ENCODE measurements at regions not wholly inside any gene's neighbourhood (a gene's known extent, or its start where the extent isn't known, plus 50 kb on each side); places are given as distances from the start of the nearest gene placed in this dataset.

DNA sequence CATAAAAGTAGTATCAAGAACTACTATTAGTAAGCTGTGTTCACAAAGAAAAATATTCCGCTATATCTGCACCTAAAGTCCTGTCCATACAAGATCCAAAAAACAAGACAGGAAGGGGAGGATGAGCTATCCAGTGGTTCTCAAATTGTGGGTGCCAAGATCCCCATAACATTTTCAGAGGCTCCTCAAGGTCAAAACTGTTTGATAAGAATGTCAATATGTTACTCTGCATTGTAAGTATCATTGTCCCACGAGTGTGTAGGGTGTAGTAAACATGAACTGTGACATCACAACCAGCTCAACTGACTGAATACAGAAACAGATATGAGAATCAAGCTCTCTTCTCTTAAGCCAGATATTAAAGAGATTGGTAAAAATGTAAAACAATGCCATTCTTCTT, 81.9 kb upstream of the HIVEP1 start:
- no peaks in the 10 kb centered on the region for H3K9me3 ChIP-seq
- no peak for ATAC-seq
- TF ChIP-seq, protein P1, sequence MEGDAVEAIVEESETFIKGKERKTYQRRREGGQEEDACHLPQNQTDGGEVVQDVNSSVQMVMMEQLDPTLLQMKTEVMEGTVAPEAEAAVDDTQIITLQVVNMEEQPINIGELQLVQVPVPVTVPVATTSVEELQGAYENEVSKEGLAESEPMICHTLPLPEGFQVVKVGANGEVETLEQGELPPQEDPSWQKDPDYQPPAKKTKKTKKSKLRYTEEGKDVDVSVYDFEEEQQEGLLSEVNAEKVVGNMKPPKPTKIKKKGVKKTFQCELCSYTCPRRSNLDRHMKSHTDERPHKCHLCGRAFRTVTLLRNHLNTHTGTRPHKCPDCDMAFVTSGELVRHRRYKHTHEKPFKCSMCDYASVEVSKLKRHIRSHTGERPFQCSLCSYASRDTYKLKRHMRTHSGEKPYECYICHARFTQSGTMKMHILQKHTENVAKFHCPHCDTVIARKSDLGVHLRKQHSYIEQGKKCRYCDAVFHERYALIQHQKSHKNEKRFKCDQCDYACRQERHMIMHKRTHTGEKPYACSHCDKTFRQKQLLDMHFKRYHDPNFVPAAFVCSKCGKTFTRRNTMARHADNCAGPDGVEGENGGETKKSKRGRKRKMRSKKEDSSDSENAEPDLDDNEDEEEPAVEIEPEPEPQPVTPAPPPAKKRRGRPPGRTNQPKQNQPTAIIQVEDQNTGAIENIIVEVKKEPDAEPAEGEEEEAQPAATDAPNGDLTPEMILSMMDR (IDR thresholded peaks at IDR 0.05): no peak
- H3K4me3 ChIP-seq: no peak overlapping the region
- H3K36me3 ChIP-seq (ENCODE audit: low read depth): no peaks in the 10 kb centered on the region
- no peak for DNase-seq
- intact Hi-C loops (cut with DNase I, micrococcal nuclease): no loop called here
- no peaks in the 10 kb centered on the region for H3K4me1 ChIP-seq (ENCODE audit: low read depth)

DNA sequence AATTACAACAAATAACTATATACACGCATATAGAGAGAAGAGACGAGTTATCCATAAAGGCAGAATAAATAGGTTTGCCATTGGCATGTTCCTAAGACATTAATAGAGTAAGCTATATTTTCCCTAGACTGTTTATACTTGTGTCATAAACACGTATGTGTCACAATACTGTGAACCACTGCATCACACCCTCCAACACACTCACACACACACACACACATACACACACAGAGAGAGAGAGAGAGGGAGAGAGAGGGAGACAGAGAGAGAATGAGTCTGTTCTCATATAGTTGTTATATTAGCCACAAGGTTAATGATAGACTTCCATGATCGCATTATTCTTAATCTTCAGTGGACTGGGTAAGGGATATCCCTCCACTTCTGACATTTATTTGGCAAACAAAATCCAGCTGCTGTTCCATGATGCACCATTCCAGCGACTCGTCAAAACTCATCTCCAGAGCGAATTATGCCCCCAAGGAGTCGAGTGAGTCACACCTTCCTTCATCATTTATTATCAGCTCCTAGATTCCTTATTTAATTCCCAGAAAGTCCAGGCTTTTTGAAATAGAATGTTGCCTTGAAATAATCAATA, 82.8 kb upstream of the HIVEP1 start:
- no peak for ATAC-seq
- no peaks in the 10 kb centered on the region for H3K9me3 ChIP-seq
- no peaks in the 10 kb centered on the region for H3K4me1 ChIP-seq (ENCODE audit: low read depth)
- H3K4me3 ChIP-seq: no peak overlapping the region
- intact Hi-C loops (cut with DNase I, micrococcal nuclease): no loop called here
- no peak for DNase-seq
- no peaks in the 10 kb centered on the region for H3K36me3 ChIP-seq (ENCODE audit: low read depth)
- TF ChIP-seq, protein P1 (IDR thresholded peaks at IDR 0.05): no peak

DNA sequence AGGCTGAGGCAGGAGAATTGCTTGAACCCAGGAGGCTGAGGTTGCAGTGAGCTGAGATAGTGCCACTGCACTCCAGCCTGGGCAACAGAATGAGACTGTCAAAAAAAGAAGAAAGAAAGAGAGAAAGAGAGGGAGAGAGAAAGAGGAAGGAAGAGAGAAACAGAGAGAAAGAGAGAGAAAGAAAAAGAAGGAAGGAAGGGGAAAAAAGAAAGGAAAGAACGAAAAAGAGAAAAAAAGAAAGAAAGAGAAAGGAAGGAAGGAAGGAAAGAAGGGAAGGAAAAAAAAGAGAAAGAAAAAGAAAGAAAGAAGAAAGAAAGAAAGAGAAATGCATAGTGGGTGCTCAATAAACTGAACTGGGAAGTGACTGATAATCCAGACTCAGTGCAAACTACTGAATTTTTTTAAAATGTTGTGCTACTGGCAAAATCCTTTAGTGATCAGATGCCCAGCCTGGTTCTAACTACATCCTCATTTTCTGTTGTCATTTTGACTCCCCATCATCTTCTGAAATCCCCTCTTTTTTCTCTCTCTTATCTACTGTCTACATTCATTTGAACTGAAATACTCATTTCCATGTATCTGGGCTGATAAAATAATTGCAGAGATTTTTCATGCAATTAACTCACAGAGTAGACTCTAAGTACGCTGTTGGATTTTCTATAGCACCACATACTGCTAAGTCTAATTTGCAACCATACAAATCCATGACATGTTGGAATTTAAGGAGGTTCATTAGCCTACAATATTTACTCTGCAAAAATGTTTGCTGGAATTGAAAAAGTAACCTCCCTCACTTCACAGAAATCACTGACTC, 85.3 kb upstream of the HIVEP1 start:
- Histone ChIP-seq H3K4me1 (ENCODE audit: low read depth) (no peaks in the 10 kb centered on the region), H3K9me3 (no peaks in the 10 kb centered on the region), H3K36me3 (ENCODE audit: low read depth) (no peaks in the 10 kb centered on the region), H3K4me3 (no peak overlapping the region)
- TF ChIP-seq, protein P1 (IDR thresholded peaks at IDR 0.05): no peak
- DNase-seq: no peak
- intact Hi-C loops (cut with DNase I, micrococcal nuclease): no loop called here
- ATAC-seq: no peak

DNA sequence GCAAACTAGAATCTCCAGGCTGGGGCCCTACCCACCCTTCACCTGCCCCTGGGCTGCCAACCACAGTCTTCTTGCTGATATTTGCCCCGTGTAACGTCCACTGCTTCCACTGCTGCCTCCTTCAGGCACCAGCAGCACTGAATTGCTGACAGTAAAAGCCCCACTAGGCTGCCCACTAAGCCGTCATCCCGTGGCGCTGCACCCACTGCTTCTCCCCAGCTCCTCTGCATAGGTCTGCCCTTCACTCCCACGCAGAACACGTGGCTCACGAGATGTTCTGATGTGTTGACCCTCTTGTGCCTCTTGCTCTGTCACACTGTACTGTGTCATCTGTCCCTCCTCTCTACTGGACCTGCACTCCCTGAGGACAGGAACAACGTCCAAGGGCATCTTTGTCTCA, 86.3 kb upstream of the HIVEP1 start:
- no peak overlapping the region for H3K4me3 ChIP-seq
- TF ChIP-seq, protein P1 (IDR thresholded peaks at IDR 0.05): no peak
- H3K36me3 ChIP-seq (ENCODE audit: low read depth): no peaks in the 10 kb centered on the region
- ATAC-seq (no peak), DNase-seq (no peak)
- intact Hi-C loops (cut with DNase I, micrococcal nuclease): no loop called here
- no peaks in the 10 kb centered on the region for H3K4me1 ChIP-seq (ENCODE audit: low read depth)
- H3K9me3 ChIP-seq: no peaks in the 10 kb centered on the region

DNA sequence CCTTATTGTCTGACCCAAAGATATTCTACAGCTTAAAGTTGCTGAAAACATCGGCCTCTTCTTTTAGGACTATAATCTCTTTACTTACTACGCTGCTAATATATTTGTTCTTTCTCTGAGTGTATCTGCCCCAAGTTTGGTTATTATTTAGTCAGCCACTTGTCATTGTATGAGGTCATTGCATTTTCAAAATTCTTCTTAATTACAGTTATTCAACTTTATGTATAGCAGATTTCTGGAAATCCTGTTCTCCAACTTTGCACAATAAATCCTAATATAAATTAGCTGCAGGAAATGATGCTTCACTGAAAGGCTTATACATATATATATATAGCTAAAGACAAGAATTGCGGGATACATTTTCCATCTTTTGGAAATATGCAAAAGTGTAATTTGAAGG, 88.5 kb upstream of the HIVEP1 start:
- Histone ChIP-seq H3K9me3 (no peaks in the 10 kb centered on the region), H3K4me3 (no peak overlapping the region), H3K4me1 (ENCODE audit: low read depth) (peaks cover 3% of the 10 kb centered on the region), H3K36me3 (ENCODE audit: low read depth) (no peaks in the 10 kb centered on the region)
- ATAC-seq: no peak
- intact Hi-C loops (cut with DNase I, micrococcal nuclease): no loop called here
- DNase-seq: no peak
- TF ChIP-seq, protein P1 (IDR thresholded peaks at IDR 0.05): no peak
